Activated CD4-positive, alpha-beta memory T cell treated with anti-CD3 and anti-CD28 coated beads for 36 hours (primary cell): ENCODE measurements at regions not wholly inside any gene's neighbourhood (a gene's known extent, or its start where the extent isn't known, plus 50 kb on each side); places are given as distances from the start of the nearest gene placed in this dataset.
"Not testable (repeated sequence)": the region's sequence is repeated elsewhere in the genome, so short reads cannot be mapped to it uniquely, and the experiment has no call there.

Experiments
- CTCF ChIA-PET: fragments of 350-600 bp; sonication (Branson Sonifier 250); formaldehyde crosslinking; loops from one replicate; lab custom pipeline; 2021; ENCODE audit warnings: antibody characterized with exemption, inconsistent platforms; lab: Charles Lee
- POLR2A ChIA-PET: fragments of 350-600 bp; sonication (Branson Sonifier 250); formaldehyde crosslinking; loops from one replicate; lab custom pipeline; 2021; ENCODE audit warnings: antibody characterized with exemption; lab: Charles Lee
- DNase-seq: peaks from one replicate; pipeline ENCODE4 v3.0.0-alpha.2; 2020
- H3K27ac Mint-ChIP-seq: one replicate; pipeline ENCODE4 v1.8.0; 2021; ENCODE audit warnings: mixed read lengths
- H3K27me3 Mint-ChIP-seq: one replicate; pipeline ENCODE4 v1.8.0; 2021; ENCODE audit warnings: mixed read lengths
- H3K36me3 Mint-ChIP-seq: one replicate; pipeline ENCODE4 v1.8.0; 2021; ENCODE audit warnings: mixed read lengths
- H3K4me1 Mint-ChIP-seq: one replicate; pipeline ENCODE4 v1.8.0; 2021; ENCODE audit warnings: low read depth, mixed read lengths
- H3K4me3 Mint-ChIP-seq: one replicate; pipeline ENCODE4 v1.8.0; 2021; ENCODE audit warnings: mild to moderate bottlenecking, mixed read lengths
- H3K9me3 Mint-ChIP-seq: one replicate; pipeline ENCODE4 v1.8.0; 2021; ENCODE audit warnings: mixed read lengths
- intact Hi-C: fragments of 100-400 bp; cut with micrococcal nuclease; formaldehyde crosslinking; loops from one replicate; pipeline ENCODE4 v1.15.1; 2023

GRCh38 chr2:220590476-220590875 is 963.0 kb downstream of the SLC4A3 start:
- H3K9me3 Mint-ChIP-seq = no peaks in the 10 kb centered on the region
- no peaks in the 10 kb centered on the region for H3K27me3 Mint-ChIP-seq
- H3K4me1 Mint-ChIP-seq = no peaks in the 10 kb centered on the region
- intact Hi-C loops = no loop called here
- DNase-seq = no peak
- no peaks in the 10 kb centered on the region for H3K36me3 Mint-ChIP-seq
- ChIA-PET POLR2A (no interaction called here), CTCF (no interaction called here)
- no peak overlapping the region for H3K4me3 Mint-ChIP-seq
- H3K27ac Mint-ChIP-seq = no peak overlapping the region

GRCh38 chr2:220593526-220593925 is 966.1 kb downstream of the SLC4A3 start:
- no peaks in the 10 kb centered on the region for H3K9me3 Mint-ChIP-seq
- no peaks in the 10 kb centered on the region for H3K36me3 Mint-ChIP-seq

GRCh38 chr2:220601674-220602073 is 970.4 kb downstream of the EPHA4 start:
- H3K36me3 Mint-ChIP-seq = no peaks in the 10 kb centered on the region
- intact Hi-C loops = no loop called here
- H3K27me3 Mint-ChIP-seq = no peaks in the 10 kb centered on the region
- DNase-seq = no peak
- H3K4me3 Mint-ChIP-seq = no peak overlapping the region
- H3K27ac Mint-ChIP-seq = no peak overlapping the region
- no peaks in the 10 kb centered on the region for H3K9me3 Mint-ChIP-seq
- ChIA-PET CTCF (no interaction called here), POLR2A (no interaction called here)
- H3K4me1 Mint-ChIP-seq = no peaks in the 10 kb centered on the region

More at GRCh38 chr2:220593526-220593925, 966.1 kb downstream of the SLC4A3 start:
- Mint-ChIP-seq H3K4me1 (no peaks in the 10 kb centered on the region), H3K4me3 (no peak overlapping the region), H3K27ac (no peak overlapping the region), H3K27me3 (no peaks in the 10 kb centered on the region)
- DNase-seq = no peak
- POLR2A ChIA-PET = no interaction called here
- intact Hi-C loops = no loop called here
- CTCF ChIA-PET = no interaction called here

- H3K4me1 Mint-ChIP-seq, POLR2A ChIA-PET, H3K9me3 Mint-ChIP-seq: not testable (repeated sequence)
These were observed 959.1 kb downstream of the EPHA4 start for GRCh38 chr2:220613004-220613403.

GRCh38 chr2:220614064-220614463 is 958.0 kb downstream of the EPHA4 start:
- POLR2A ChIA-PET = no interaction called here
- no peak overlapping the region for H3K4me3 Mint-ChIP-seq
- CTCF ChIA-PET = no interaction called here
- no peak for DNase-seq
- no peak overlapping the region for H3K27ac Mint-ChIP-seq
- H3K4me1 Mint-ChIP-seq = no peaks in the 10 kb centered on the region
- no peaks in the 10 kb centered on the region for H3K9me3 Mint-ChIP-seq
- no peaks in the 10 kb centered on the region for H3K36me3 Mint-ChIP-seq
- intact Hi-C loops = no loop called here
- H3K27me3 Mint-ChIP-seq = no peaks in the 10 kb centered on the region

More at GRCh38 chr2:220613004-220613403, 959.1 kb downstream of the EPHA4 start:
- H3K27ac Mint-ChIP-seq, intact Hi-C loops, H3K27me3 Mint-ChIP-seq, DNase-seq, H3K4me3 Mint-ChIP-seq, H3K36me3 Mint-ChIP-seq, CTCF ChIA-PET: not testable (repeated sequence)

GRCh38 chr2:220619525-220620220 is 952.4 kb downstream of the EPHA4 start:
- no peak for DNase-seq
- Mint-ChIP-seq H3K27me3 (peaks cover 3% of the 10 kb centered on the region), H3K4me1 (no peaks in the 10 kb centered on the region), H3K27ac (no peak overlapping the region), H3K36me3 (no peaks in the 10 kb centered on the region), H3K4me3 (no peak overlapping the region), H3K9me3 (no peaks in the 10 kb centered on the region)
- ChIA-PET POLR2A (interaction anchor here (0.6 kb wide), 1 partner anchor 717 kb away, joined by 4 read pairs; no protein-coding TSS in a partner anchor), CTCF (no interaction called here)
- intact Hi-C loops = no loop called here

GRCh38 chr2:220626603-220627002 is 945.5 kb downstream of the EPHA4 start:
- Mint-ChIP-seq H3K4me1 (no peaks in the 10 kb centered on the region), H3K36me3 (no peaks in the 10 kb centered on the region), H3K27ac (no peak overlapping the region), H3K4me3 (no peak overlapping the region), H3K9me3 (no peaks in the 10 kb centered on the region), H3K27me3 (peaks cover 2% of the 10 kb centered on the region)
- no peak for DNase-seq
- intact Hi-C loops = no loop called here
- ChIA-PET CTCF (no interaction called here), POLR2A (no interaction called here)

- CTCF ChIA-PET = no interaction called here
- H3K4me3 Mint-ChIP-seq = no peak overlapping the region
- no peak for DNase-seq
- no peak overlapping the region for H3K27ac Mint-ChIP-seq
- no peaks in the 10 kb centered on the region for H3K9me3 Mint-ChIP-seq
- H3K36me3 Mint-ChIP-seq = no peaks in the 10 kb centered on the region
- peaks cover 2% of the 10 kb centered on the region for H3K27me3 Mint-ChIP-seq
- intact Hi-C loops = no loop called here
- POLR2A ChIA-PET = no interaction called here
- no peaks in the 10 kb centered on the region for H3K4me1 Mint-ChIP-seq
These were observed 943.9 kb downstream of the EPHA4 start for GRCh38 chr2:220628252-220628651.

- no peaks in the 10 kb centered on the region for H3K36me3 Mint-ChIP-seq
- POLR2A ChIA-PET = no interaction called here
- no peak overlapping the region for H3K27ac Mint-ChIP-seq
- CTCF ChIA-PET = no interaction called here
- H3K4me3 Mint-ChIP-seq = no peak overlapping the region
- H3K9me3 Mint-ChIP-seq = no peaks in the 10 kb centered on the region
- peaks cover 6% of the 10 kb centered on the region for H3K4me1 Mint-ChIP-seq
- peaks cover 2% of the 10 kb centered on the region for H3K27me3 Mint-ChIP-seq
- intact Hi-C loops = no loop called here
- DNase-seq = no peak
These were observed 931.0 kb downstream of the EPHA4 start for GRCh38 chr2:220641137-220641536.

GRCh38 chr2:220646424-220646823 is 925.7 kb downstream of the EPHA4 start:
- ChIA-PET CTCF (no interaction called here), POLR2A (no interaction called here)
- Mint-ChIP-seq H3K27me3 (no peaks in the 10 kb centered on the region), H3K4me1 (peaks cover 13% of the 10 kb centered on the region), H3K36me3 (no peaks in the 10 kb centered on the region), H3K9me3 (no peaks in the 10 kb centered on the region), H3K27ac (no peak overlapping the region), H3K4me3 (no peak overlapping the region)
- intact Hi-C loops = no loop called here
- DNase-seq = no peak

GRCh38 chr2:220648628-220649027 is 923.5 kb downstream of the EPHA4 start:
- CTCF ChIA-PET = no interaction called here
- H3K36me3 Mint-ChIP-seq = no peaks in the 10 kb centered on the region
- H3K27me3 Mint-ChIP-seq = no peaks in the 10 kb centered on the region
- DNase-seq = no peak
- H3K9me3 Mint-ChIP-seq = no peaks in the 10 kb centered on the region
- H3K4me3 Mint-ChIP-seq = no peak overlapping the region
- intact Hi-C loops = no loop called here
- POLR2A ChIA-PET = no interaction called here
- peaks cover 13% of the 10 kb centered on the region for H3K4me1 Mint-ChIP-seq
- H3K27ac Mint-ChIP-seq = no peak overlapping the region

- intact Hi-C loops = no loop called here
- H3K27ac Mint-ChIP-seq = no peak overlapping the region
- CTCF ChIA-PET = no interaction called here
- no peak for DNase-seq
- no peaks in the 10 kb centered on the region for H3K36me3 Mint-ChIP-seq
- no peak overlapping the region for H3K4me3 Mint-ChIP-seq
- H3K9me3 Mint-ChIP-seq = no peaks in the 10 kb centered on the region
- peaks cover 5% of the 10 kb centered on the region for H3K27me3 Mint-ChIP-seq
- H3K4me1 Mint-ChIP-seq = no peaks in the 10 kb centered on the region
- POLR2A ChIA-PET = no interaction called here
These were observed 918.3 kb downstream of the EPHA4 start for GRCh38 chr2:220653776-220654175.

GRCh38 chr2:220654322-220654721 is 917.8 kb downstream of the EPHA4 start:
- DNase-seq = no peak
- no peaks in the 10 kb centered on the region for H3K4me1 Mint-ChIP-seq
- no peaks in the 10 kb centered on the region for H3K9me3 Mint-ChIP-seq
- POLR2A ChIA-PET = no interaction called here
- intact Hi-C loops = no loop called here
- peaks cover 5% of the 10 kb centered on the region for H3K27me3 Mint-ChIP-seq
- no peak overlapping the region for H3K27ac Mint-ChIP-seq
- CTCF ChIA-PET = no interaction called here
- H3K36me3 Mint-ChIP-seq = no peaks in the 10 kb centered on the region
- H3K4me3 Mint-ChIP-seq = no peak overlapping the region
